CD14-positive monocyte (primary cell): ENCODE measurements at regions not wholly inside any gene's neighbourhood (a gene's known extent, or its start where the extent isn't known, plus 50 kb on each side); places are given as distances from the start of the nearest gene placed in this dataset.

Source experiments
- DNase-seq, 3 donors: peaks; one replicate each; pipeline ENCODE4 v3.0.0-alpha.2; 2011 to 2022
- H2AFZ ChIP-seq: 2 replicates; pipeline ENCODE4 v1.6.0; 2012; ENCODE audit warnings: mild to moderate bottlenecking, low read depth, low read length, inconsistent platforms; ENCODE audit not compliant: insufficient read depth, poor library complexity, severe bottlenecking
- H3K27ac ChIP-seq, 2 donors: 1 replicate in 1 of 2; 2 replicates in 1 of 2; pipeline ENCODE4 v1.5.1; 2012 to 2013; ENCODE audit warnings: low read length in 2 of 2, control low read depth in 1 of 2, inconsistent platforms in 1 of 2, low read depth in 1 of 2, mild to moderate bottlenecking in 1 of 2
- H3K27me3 ChIP-seq, 2 donors: one replicate each; pipeline versions ENCODE4 v1.6.0 to v1.6.1; 2011 to 2013; ENCODE audit warnings: low read length in 2 of 2; ENCODE audit not compliant: control insufficient read depth in 2 of 2, insufficient read depth in 2 of 2
- H3K36me3 ChIP-seq, 2 donors: replicated peaks in 1 of 2; 1 replicate in 1 of 2; 2 replicates in 1 of 2; pipeline versions ENCODE4 v1.5.1 to v1.6.1; 2012 to 2013; ENCODE audit warnings: low read length in 2 of 2, control low read depth in 1 of 2, inconsistent platforms in 1 of 2, mild to moderate bottlenecking in 1 of 2; ENCODE audit not compliant: insufficient read depth in 2 of 2, control insufficient read depth in 1 of 2
- H3K4me1 ChIP-seq, 2 donors: 1 replicate in 1 of 2; 2 replicates in 1 of 2; pipeline versions ENCODE4 v1.5.1 to v1.6.1; 2012 to 2013; ENCODE audit warnings: low read length in 2 of 2, control low read depth in 1 of 2, inconsistent platforms in 1 of 2, mild to moderate bottlenecking in 1 of 2, moderate library complexity in 1 of 2; ENCODE audit not compliant: insufficient read depth in 2 of 2, control insufficient read depth in 1 of 2
- H3K4me2 ChIP-seq: replicated peaks from 2 replicates; pipeline ENCODE3; 2012; ENCODE audit warnings: low read length, moderate library complexity, mild to moderate bottlenecking; ENCODE audit not compliant: poor library complexity, severe bottlenecking; ENCODE audit errors: extremely low read depth
- H3K4me3 ChIP-seq, 3 experiments: fragments of 200-600 bp in 1 of 3; sonication (generic) in 1 of 3; replicated peaks in 1 of 3; 1 replicate in 2 of 3; 2 replicates in 1 of 3; pipeline ENCODE4 v1.5.1; 2011 to 2013; ENCODE audit warnings: low read length in 3 of 3, mild to moderate bottlenecking in 3 of 3, control low read depth in 2 of 3, low read depth in 2 of 3, inconsistent platforms in 1 of 3, moderate library complexity in 1 of 3
- H3K79me2 ChIP-seq: 2 replicates; pipeline ENCODE4 v1.6.0; 2012; ENCODE audit warnings: mild to moderate bottlenecking, control low read depth, inconsistent platforms, low read length, moderate library complexity; ENCODE audit not compliant: insufficient read depth
- H3K9ac ChIP-seq: 2 replicates; pipeline ENCODE4 v1.6.0; 2017; ENCODE audit warnings: low read length, mild to moderate bottlenecking; ENCODE audit not compliant: insufficient read depth, poor library complexity, severe bottlenecking
- H3K9me3 ChIP-seq, 2 donors: replicated peaks in 1 of 2; 1 replicate in 1 of 2; 2 replicates in 1 of 2; pipeline versions ENCODE4 v1.5.1 to v1.6.1; 2012 to 2013; ENCODE audit warnings: low read length in 2 of 2, control low read depth in 1 of 2; ENCODE audit not compliant: control insufficient read depth in 1 of 2, insufficient read depth in 1 of 2
- H4K20me1 ChIP-seq: 2 replicates; pipeline ENCODE4 v1.6.0; 2012; ENCODE audit warnings: mild to moderate bottlenecking, low read length, control low read depth, moderate library complexity; ENCODE audit not compliant: insufficient read depth
- H3K27ac Mint-ChIP-seq, 7 donors: one replicate each; pipeline ENCODE4 v1.8.0; 2020; ENCODE audit warnings: mild to moderate bottlenecking in 7 of 7, mixed read lengths in 7 of 7, moderate library complexity in 6 of 7, inconsistent platforms in 2 of 7
- H3K27me3 Mint-ChIP-seq, 3 donors: one replicate each; pipeline ENCODE4 v1.8.0; 2021 to 2022; ENCODE audit warnings: low read depth in 3 of 3, mild to moderate bottlenecking in 3 of 3, mixed read lengths in 3 of 3, moderate library complexity in 3 of 3, inconsistent platforms in 1 of 3
- H3K36me3 Mint-ChIP-seq, 2 donors: one replicate each; pipeline ENCODE4 v1.8.0; 2020; ENCODE audit warnings: mixed read lengths in 2 of 2, inconsistent platforms in 1 of 2, mild to moderate bottlenecking in 1 of 2
- H3K4me1 Mint-ChIP-seq: one replicate; pipeline ENCODE4 v1.8.0; 2020; ENCODE audit warnings: mild to moderate bottlenecking, mixed read lengths
- H3K4me3 Mint-ChIP-seq, 2 donors: one replicate each; pipeline ENCODE4 v1.8.0; 2020; ENCODE audit warnings: mild to moderate bottlenecking in 2 of 2, mixed read lengths in 2 of 2, moderate library complexity in 1 of 2
- H3K9me3 Mint-ChIP-seq, 7 donors: one replicate each; pipeline ENCODE4 v1.8.0; 2020 to 2022; ENCODE audit warnings: mixed read lengths in 7 of 7, mild to moderate bottlenecking in 6 of 7, moderate library complexity in 6 of 7, inconsistent platforms in 2 of 7
- WGBS: methylation state at CpG from one replicate; pipeline ENCODE4 v1.1.5; 2013; ENCODE audit warnings: missing lambda C conversion rate; ENCODE audit not compliant: insufficient coverage; 5-methylcytosine and 5-hydroxymethylcytosine counted together
- intact Hi-C, 2 donors: fragments of 100-400 bp; cut with micrococcal nuclease; formaldehyde crosslinking; loops; one replicate each; pipeline versions ENCODE4 v1.15.0 to v1.15.1; 2023
- TF ChIP-seq, protein P1 (sequence below): fragments of 200-600 bp; IDR thresholded peaks from one replicate; pipeline ENCODE4 v1.8.0; 2022; ENCODE audit warnings: antibody characterized with exemption, mild to moderate bottlenecking

DNA sequence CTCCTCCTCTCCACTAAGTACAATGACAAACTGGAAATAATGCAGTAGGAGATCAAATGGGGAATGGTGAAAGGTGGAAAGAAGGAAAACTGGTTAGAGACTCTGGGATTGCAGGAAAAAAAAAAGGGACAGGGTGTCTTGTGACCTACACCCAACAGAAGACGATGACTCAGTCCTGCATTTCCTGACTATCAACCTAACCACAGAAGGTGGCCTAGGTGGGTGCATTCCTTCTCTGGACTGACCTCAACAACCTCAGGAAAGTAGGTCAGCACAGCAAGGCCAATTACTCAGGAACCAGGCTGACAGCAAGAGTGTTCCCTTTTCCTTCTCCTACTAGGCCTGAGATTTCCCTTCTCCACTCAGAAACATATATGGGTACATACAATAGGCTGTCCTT lies 1386.4 kb upstream of the ZEB2 start:
- H3K27ac ChIP-seq = no peak overlapping the region
- no peaks in the 10 kb centered on the region for H3K79me2 ChIP-seq
- no peaks in the 10 kb centered on the region for H3K36me3 ChIP-seq
- H3K27me3 Mint-ChIP-seq = peaks cover 0 to 3% (median 1%) of the 10 kb centered on the region in 3 donors
- H3K4me2 ChIP-seq = no peak overlapping the region
- no peaks in the 10 kb centered on the region for H3K27me3 ChIP-seq
- no peak overlapping the region for H2AFZ ChIP-seq
- no peak overlapping the region for H3K4me3 Mint-ChIP-seq
- WGBS = 80% methylated on average over 1 of the region's 1 CpG
- intact Hi-C loops = no loop called here
- H4K20me1 ChIP-seq = no peaks in the 10 kb centered on the region
- H3K4me1 ChIP-seq = no peaks in the 10 kb centered on the region
- TF ChIP-seq, protein P1, sequence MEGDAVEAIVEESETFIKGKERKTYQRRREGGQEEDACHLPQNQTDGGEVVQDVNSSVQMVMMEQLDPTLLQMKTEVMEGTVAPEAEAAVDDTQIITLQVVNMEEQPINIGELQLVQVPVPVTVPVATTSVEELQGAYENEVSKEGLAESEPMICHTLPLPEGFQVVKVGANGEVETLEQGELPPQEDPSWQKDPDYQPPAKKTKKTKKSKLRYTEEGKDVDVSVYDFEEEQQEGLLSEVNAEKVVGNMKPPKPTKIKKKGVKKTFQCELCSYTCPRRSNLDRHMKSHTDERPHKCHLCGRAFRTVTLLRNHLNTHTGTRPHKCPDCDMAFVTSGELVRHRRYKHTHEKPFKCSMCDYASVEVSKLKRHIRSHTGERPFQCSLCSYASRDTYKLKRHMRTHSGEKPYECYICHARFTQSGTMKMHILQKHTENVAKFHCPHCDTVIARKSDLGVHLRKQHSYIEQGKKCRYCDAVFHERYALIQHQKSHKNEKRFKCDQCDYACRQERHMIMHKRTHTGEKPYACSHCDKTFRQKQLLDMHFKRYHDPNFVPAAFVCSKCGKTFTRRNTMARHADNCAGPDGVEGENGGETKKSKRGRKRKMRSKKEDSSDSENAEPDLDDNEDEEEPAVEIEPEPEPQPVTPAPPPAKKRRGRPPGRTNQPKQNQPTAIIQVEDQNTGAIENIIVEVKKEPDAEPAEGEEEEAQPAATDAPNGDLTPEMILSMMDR = no peak
- peak overlapping the region in 1 of 7 donors; percentile 15 for H3K27ac Mint-ChIP-seq
- peaks cover 0 to 14% (median 6%) of the 10 kb centered on the region in 7 donors for H3K9me3 Mint-ChIP-seq
- H3K4me1 Mint-ChIP-seq = peaks cover 7% of the 10 kb centered on the region
- no peak for DNase-seq
- H3K9me3 ChIP-seq = peaks cover 0 to 7% of the 10 kb centered on the region in 2 donors
- H3K9ac ChIP-seq = no peak overlapping the region
- H3K36me3 Mint-ChIP-seq = no peaks in the 10 kb centered on the region
- no peak overlapping the region for H3K4me3 ChIP-seq

DNA sequence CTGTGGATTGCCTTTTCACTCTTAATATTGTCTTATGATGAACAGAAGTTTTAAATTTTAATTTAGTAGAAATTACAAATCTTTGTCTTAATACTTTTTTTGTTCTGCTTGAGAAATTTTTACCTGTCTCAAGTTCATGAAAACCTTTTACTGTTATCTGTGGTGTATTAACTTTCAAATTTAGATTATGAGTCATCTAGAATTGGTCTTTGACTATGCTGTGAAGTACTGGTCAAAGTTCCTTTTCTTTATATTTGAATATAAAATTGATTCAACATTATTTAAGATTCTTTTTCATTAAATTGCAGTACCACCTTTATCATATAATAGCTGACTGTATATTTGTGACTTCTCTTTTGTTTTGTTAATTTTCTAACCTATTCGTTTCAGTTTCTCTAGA lies 1385.5 kb upstream of the ZEB2 start:
- Histone ChIP-seq H2AFZ (no peak overlapping the region), H3K4me2 (no peak overlapping the region), H3K27ac (no peak overlapping the region), H3K36me3 (no peaks in the 10 kb centered on the region), H4K20me1 (no peaks in the 10 kb centered on the region), H3K4me1 (no peaks in the 10 kb centered on the region), H3K4me3 (no peak overlapping the region), H3K27me3 (no peaks in the 10 kb centered on the region), H3K9ac (no peak overlapping the region), H3K9me3 (peaks cover 0 to 7% of the 10 kb centered on the region in 2 donors), H3K79me2 (no peaks in the 10 kb centered on the region)
- intact Hi-C loops = no loop called here
- Mint-ChIP-seq H3K36me3 (no peaks in the 10 kb centered on the region), H3K27me3 (peaks cover 0 to 3% (median 1%) of the 10 kb centered on the region in 3 donors), H3K9me3 (peaks cover 0 to 21% (median 7%) of the 10 kb centered on the region in 7 donors), H3K4me1 (peaks cover 5% of the 10 kb centered on the region), H3K4me3 (no peak overlapping the region), H3K27ac (no peak overlapping the region)
- no peak for DNase-seq
- TF ChIP-seq, protein P1 = no peak
- no CpG with 5 or more reads among the region's 1 CpG for WGBS
